Heart left ventricle (tissue), 16 donors: ENCODE measurements at regions not wholly inside any gene's neighbourhood (a gene's known extent, or its start where the extent isn't known, plus 50 kb on each side); places are given as distances from the start of the nearest gene placed in this dataset.

Experiments
- ATAC-seq, 4 donors: fragments of 200-7000 bp; cut with Tn5 transposase; one replicate each; pipeline ENCODE4 v1.9.1; 2020 to 2022; ENCODE audit warnings: moderate library complexity in 4 of 4, mild to moderate bottlenecking in 3 of 4, moderate number of reproducible peaks in 1 of 4
- DNase-seq, 5 donors: peaks; one replicate each; pipeline ENCODE4 v3.0.0-alpha.2; 2020
- H3K27ac ChIP-seq, 12 donors: fragments of 200-600 bp; sonication (generic) in 4 of 12; one replicate each; pipeline versions ENCODE4 v1.5.0 to v1.8.0; 2016 to 2022; ENCODE audit warnings: mild to moderate bottlenecking in 2 of 12
- H3K27me3 ChIP-seq, 9 donors: fragments of 200-600 bp; sonication (generic) in 2 of 9; one replicate each; pipeline versions ENCODE4 v1.5.1 to v1.8.0; 2016 to 2022; ENCODE audit warnings: mild to moderate bottlenecking in 3 of 9
- H3K36me3 ChIP-seq, 9 donors: fragments of 200-600 bp; sonication (generic) in 2 of 9; one replicate each; pipeline versions ENCODE4 v1.5.0 to v1.8.0; 2018 to 2022; ENCODE audit warnings: mild to moderate bottlenecking in 2 of 9
- H3K4me1 ChIP-seq, 12 donors: fragments of 200-600 bp; sonication (generic) in 4 of 12; one replicate each; pipeline versions ENCODE4 v1.5.0 to v1.8.0; 2016 to 2022; ENCODE audit warnings: mild to moderate bottlenecking in 3 of 12
- H3K4me3 ChIP-seq, 12 donors: fragments of 200-600 bp; sonication (generic) in 4 of 12; one replicate each; pipeline versions ENCODE4 v1.5.0 to v1.8.0; 2017 to 2022; ENCODE audit warnings: mild to moderate bottlenecking in 9 of 12, moderate library complexity in 4 of 12
- H3K9me3 ChIP-seq, 12 donors: fragments of 200-600 bp; sonication (generic) in 4 of 12; one replicate each; pipeline versions ENCODE4 v1.5.0 to v1.8.0; 2016 to 2022; ENCODE audit warnings: mild to moderate bottlenecking in 1 of 12
- CTCF ChIP-seq, 12 donors: fragments of 200-600 bp; sonication (generic) in 4 of 12; IDR thresholded peaks; one replicate each; pipeline versions ENCODE4 v1.5.0 to v1.8.0; 2018 to 2022; ENCODE audit warnings: antibody characterized with exemption in 12 of 12, mild to moderate bottlenecking in 5 of 12
- POLR2A ChIP-seq, 2 donors: fragments of 450-650 bp; IDR thresholded peaks; one replicate each; pipeline ENCODE4 v1.6.1; 2017; ENCODE audit warnings: antibody characterized with exemption in 2 of 2, mild to moderate bottlenecking in 2 of 2, moderate library complexity in 2 of 2
- WGBS, 4 donors: extraction: QIAGEN DNeasy Blood & Tissue Kit in 2 of 4; methylation state at CpG; one replicate each; pipeline versions ENCODE4 v1.1.5 to v1.1.7; 2013 to 2018; 5-methylcytosine and 5-hydroxymethylcytosine counted together
- intact Hi-C, 10 donors: fragments of 100-400 bp; cut with DNase I; formaldehyde crosslinking; loops; one replicate each; pipeline versions ENCODE4 v1.11.1 to v1.14.2; 2022
- donor health status: ischemic (EF 13 %, LVEDD 7.1; RV severe dilation, severe dysfunction).
- donor health status: healthy with polysubstance abuse.
- donor health status: DM: no; HTN: yes; CAD: no.
- donor health status: DM: no; HTN: no; CAD: no.
- donor health status: ischemic (EF 25% LVEDD 6.9; RV normal size, moderate dysfunction).
- donor health status: ischemic (EF 25% LVEDD 5.7; RV mildly dilated, moderate dysfunction).
- donor health status: healthy.
- donor health status: DM: yes; HTN: yes; CAD: no.
- donor health status: ischemic (EF 35%, LVEDD 5.7; RV mildly dilated, moderate dysfunction).
- donor health status: nonischemic (EF 11% LVEDD 7.7; RV severe dilation, severe dysfunction).
- donor health status: DM: yes; HTN: yes; CAD: no.
- donor health status: PGD.
- donor health status: ischemic (EF 29% LVEDD 5.4; RV normal size, mild dysfunction).
- donor health status: nonischemic (EF 23%, LVEDD 6.1; RV moderate dilation, normal function).

GRCh38 chr7:136064627-136065237 lies 87.6 kb upstream of the MTPN start:
- TF ChIP-seq POLR2A (IDR thresholded peaks at IDR 0.05) (no peak), CTCF (IDR thresholded peaks at IDR 0.05) (no peak)
- no peak for ATAC-seq
- Histone ChIP-seq H3K36me3 (no peaks in the 10 kb centered on the region), H3K27me3 (no peaks in the 10 kb centered on the region), H3K4me1 (no peaks in the 10 kb centered on the region), H3K9me3 (no peaks in the 10 kb centered on the region), H3K27ac (no peak overlapping the region), H3K4me3 (no peak overlapping the region)
- no peak for DNase-seq
- intact Hi-C loops: no loop called here

- TF ChIP-seq POLR2A (IDR thresholded peaks at IDR 0.05) (no peak), CTCF (IDR thresholded peaks at IDR 0.05) (no peak)
- 27 to 34% (median 33%) methylated on average over 4 of the region's 4 CpGs for WGBS, 4 donors
- DNase-seq: no peak
Observed at GRCh38 chr7:136064081-136064480, 86.9 kb upstream of the MTPN start.

GRCh38 chr7:136063326-136063666 lies 86.1 kb upstream of the MTPN start:
- Histone ChIP-seq H3K9me3 (no peaks in the 10 kb centered on the region), H3K4me3 (no peak overlapping the region), H3K36me3 (no peaks in the 10 kb centered on the region), H3K4me1 (no peaks in the 10 kb centered on the region), H3K27ac (no peak overlapping the region), H3K27me3 (no peaks in the 10 kb centered on the region)
- DNase-seq (no peak), ATAC-seq (no peak)
- 77 to 82% (median 80%) methylated on average over 3 of the region's 3 CpGs for WGBS, 4 donors
- intact Hi-C loops: no loop called here
- no peak for TF ChIP-seq CTCF (IDR thresholded peaks at IDR 0.05)
- TF ChIP-seq POLR2A (IDR thresholded peaks at IDR 0.05): no peak

More at GRCh38 chr7:136064081-136064480, 86.9 kb upstream of the MTPN start:
- no peaks in the 10 kb centered on the region for H3K36me3 ChIP-seq
- intact Hi-C loops: no loop called here
- H3K27ac ChIP-seq: no peak overlapping the region
- peak in 1 of 4 donors; percentile 44 for ATAC-seq
- no peak overlapping the region for H3K4me3 ChIP-seq
- H3K4me1 ChIP-seq: no peaks in the 10 kb centered on the region
- no peaks in the 10 kb centered on the region for H3K9me3 ChIP-seq
- no peaks in the 10 kb centered on the region for H3K27me3 ChIP-seq

- Histone ChIP-seq H3K4me1 (no peaks in the 10 kb centered on the region), H3K36me3 (no peaks in the 10 kb centered on the region), H3K9me3 (no peaks in the 10 kb centered on the region), H3K4me3 (no peak overlapping the region), H3K27ac (no peak overlapping the region), H3K27me3 (no peaks in the 10 kb centered on the region)
- intact Hi-C loops: no loop called here
- DNase-seq: no peak
- WGBS, 4 donors: 63 to 76% (median 66%) methylated on average over 4 of the region's 4 CpGs
- no peak for ATAC-seq
- TF ChIP-seq CTCF (IDR thresholded peaks at IDR 0.05) (no peak), POLR2A (IDR thresholded peaks at IDR 0.05) (no peak)
Observed at GRCh38 chr7:136062625-136063325, 85.6 kb upstream of the MTPN start.
